ENCODE measurements at regions not wholly inside any gene's neighbourhood (a gene's known extent, or its start where the extent isn't known, plus 50 kb on each side); places are given as distances from the start of the nearest gene placed in this dataset.

GRCh38 chr10:84076047-84076388, 63.3 kb upstream of the GHITM start:
- TF ChIP-seq CTCF (IDR thresholded peaks at IDR 0.05; ENCODE audit: control extremely low read depth, extremely low read depth, low read depth, missing control alignments): no peak
- DNase-seq (ENCODE audit: extremely low spot score): no peak
- POLR2A ChIA-PET: no interaction called here
- CTCF ChIA-PET: interaction anchor here (0.7 to 0.9 kb wide), 2 partner anchors 9 to 11 kb away, joined by 3 read pairs; no protein-coding TSS in a partner anchor

- ChIA-PET CTCF (interaction anchor here (0.9 kb wide), 1 partner anchor 11 kb away, joined by 3 read pairs; no protein-coding TSS in a partner anchor), POLR2A (no interaction called here)
- DNase-seq (ENCODE audit: extremely low spot score): no peak
- TF ChIP-seq CTCF (IDR thresholded peaks at IDR 0.05; ENCODE audit: control extremely low read depth, extremely low read depth, low read depth, missing control alignments): no peak
These were observed 62.6 kb upstream of the GHITM start for GRCh38 chr10:84076540-84077195.

GRCh38 chr10:84077768-84078167, 61.5 kb upstream of the GHITM start:
- TF ChIP-seq CTCF (IDR thresholded peaks at IDR 0.05; ENCODE audit: control extremely low read depth, extremely low read depth, low read depth, missing control alignments): no peak
- ChIA-PET POLR2A (no interaction called here), CTCF (interaction anchor here (0.6 to 1.4 kb wide), 3 partner anchors 8 to 21 kb away, joined by 3 read pairs; no protein-coding TSS in a partner anchor)
- DNase-seq (ENCODE audit: extremely low spot score): no peak

GRCh38 chr10:84078771-84079170, 60.5 kb upstream of the GHITM start:
- DNase-seq (ENCODE audit: extremely low spot score): no peak
- TF ChIP-seq CTCF (IDR thresholded peaks at IDR 0.05; ENCODE audit: control extremely low read depth, extremely low read depth, low read depth, missing control alignments): no peak
- CTCF ChIA-PET: interaction anchor here (1.1 to 1.4 kb wide), 2 partner anchors 20 kb away, joined by 3 read pairs; no protein-coding TSS in a partner anchor
- POLR2A ChIA-PET: no interaction called here

GRCh38 chr10:84084342-84084741, 55.0 kb upstream of the GHITM start:
- CTCF ChIA-PET: interaction anchor here (0.8 to 1.5 kb wide), 2 partner anchors 8 to 24 kb away, joined by 3 to 4 read pairs; no protein-coding TSS in a partner anchor
- DNase-seq (ENCODE audit: extremely low spot score): no peak
- POLR2A ChIA-PET: no interaction called here
- no peak for TF ChIP-seq CTCF (IDR thresholded peaks at IDR 0.05; ENCODE audit: control extremely low read depth, extremely low read depth, low read depth, missing control alignments)

- ChIA-PET CTCF (no interaction called here), POLR2A (no interaction called here)
- TF ChIP-seq CTCF (IDR thresholded peaks at IDR 0.05; ENCODE audit: control extremely low read depth, extremely low read depth, low read depth, missing control alignments): no peak
- no peak for DNase-seq (ENCODE audit: extremely low spot score)
These were observed 52.1 kb upstream of the GHITM start for GRCh38 chr10:84087202-84087601.

All from GM10248 (cell line).